ENCODE measurements at regions not wholly inside any gene's neighbourhood (a gene's known extent, or its start where the extent isn't known, plus 50 kb on each side); places are given as distances from the start of the nearest gene placed in this dataset.

GRCh38 chr14:86675059-86675458 lies 1145.1 kb downstream of the FLRT2 start:
- no peak for DNase-seq (ENCODE audit: extremely low spot score)
- Histone ChIP-seq H3K36me3 (ENCODE audit: insufficient read depth) (no peaks in the 10 kb centered on the region), H3K4me1 (ENCODE audit: insufficient read depth) (no peaks in the 10 kb centered on the region), H3K4me3 (ENCODE audit: low read depth, low read length) (no peak overlapping the region), H3K27ac (ENCODE audit: low read depth) (no peak overlapping the region)
- whole genome bisulfite sequencing: 79% methylated on average over 3 of the region's 3 CpGs

- Histone ChIP-seq H3K4me1 (ENCODE audit: insufficient read depth) (no peaks in the 10 kb centered on the region), H3K36me3 (ENCODE audit: insufficient read depth) (no peaks in the 10 kb centered on the region), H3K4me3 (ENCODE audit: low read depth, low read length) (no peak overlapping the region), H3K27ac (ENCODE audit: low read depth) (no peak overlapping the region)
- DNase-seq (ENCODE audit: extremely low spot score): no peak
Measured at GRCh38 chr14:86673523-86673969, 1143.6 kb downstream of the FLRT2 start.

GRCh38 chr14:86672080-86672479 lies 1142.1 kb downstream of the FLRT2 start:
- H3K27ac ChIP-seq (ENCODE audit: low read depth): no peak overlapping the region
- no peak overlapping the region for H3K4me3 ChIP-seq (ENCODE audit: low read depth, low read length)
- DNase-seq (ENCODE audit: extremely low spot score): no peak
- 90% methylated on average over 2 of the region's 2 CpGs for whole genome bisulfite sequencing
- no peaks in the 10 kb centered on the region for H3K36me3 ChIP-seq (ENCODE audit: insufficient read depth)
- no peaks in the 10 kb centered on the region for H3K4me1 ChIP-seq (ENCODE audit: insufficient read depth)

- H3K36me3 ChIP-seq (ENCODE audit: insufficient read depth): no peaks in the 10 kb centered on the region
- no peak overlapping the region for H3K27ac ChIP-seq (ENCODE audit: low read depth)
- no peak overlapping the region for H3K4me3 ChIP-seq (ENCODE audit: low read depth, low read length)
- H3K4me1 ChIP-seq (ENCODE audit: insufficient read depth): no peaks in the 10 kb centered on the region
- DNase-seq (ENCODE audit: extremely low spot score): no peak
- WGBS: 92% methylated on average over 1 of the region's 1 CpG
Measured at GRCh38 chr14:86665975-86666374, 1136.0 kb downstream of the FLRT2 start.

GRCh38 chr14:86662334-86662733 lies 1132.4 kb downstream of the FLRT2 start:
- DNase-seq (ENCODE audit: extremely low spot score): no peak
- H3K36me3 ChIP-seq (ENCODE audit: insufficient read depth): no peaks in the 10 kb centered on the region
- WGBS: 87% methylated on average over 3 of the region's 3 CpGs

GRCh38 chr14:86654558-86655184 lies 1124.7 kb downstream of the FLRT2 start:
- no peak for DNase-seq (ENCODE audit: extremely low spot score)
- no peak overlapping the region for H3K4me3 ChIP-seq (ENCODE audit: low read depth, low read length)
- H3K27ac ChIP-seq (ENCODE audit: low read depth): no peak overlapping the region
- H3K36me3 ChIP-seq (ENCODE audit: insufficient read depth): no peaks in the 10 kb centered on the region
- WGBS: 71% methylated on average over 8 of the region's 8 CpGs
- H3K4me1 ChIP-seq (ENCODE audit: insufficient read depth): no peaks in the 10 kb centered on the region

More at GRCh38 chr14:86662334-86662733, 1132.4 kb downstream of the FLRT2 start:
- Histone ChIP-seq H3K27ac (ENCODE audit: low read depth) (no peak overlapping the region), H3K4me3 (ENCODE audit: low read depth, low read length) (no peak overlapping the region), H3K4me1 (ENCODE audit: insufficient read depth) (no peaks in the 10 kb centered on the region)

GRCh38 chr14:86652526-86652925 lies 1122.6 kb downstream of the FLRT2 start:
- no peak for DNase-seq (ENCODE audit: extremely low spot score)
- no peaks in the 10 kb centered on the region for H3K36me3 ChIP-seq (ENCODE audit: insufficient read depth)
- 61% methylated on average over 4 of the region's 4 CpGs for WGBS
- H3K4me3 ChIP-seq (ENCODE audit: low read depth, low read length): no peak overlapping the region
- H3K27ac ChIP-seq (ENCODE audit: low read depth): no peak overlapping the region
- no peaks in the 10 kb centered on the region for H3K4me1 ChIP-seq (ENCODE audit: insufficient read depth)

GRCh38 chr14:86646696-86647690 lies 1117.0 kb downstream of the FLRT2 start:
- Histone ChIP-seq H3K27ac (ENCODE audit: low read depth) (no peak overlapping the region), H3K4me3 (ENCODE audit: low read depth, low read length) (no peak overlapping the region), H3K4me1 (ENCODE audit: insufficient read depth) (no peaks in the 10 kb centered on the region), H3K36me3 (ENCODE audit: insufficient read depth) (no peaks in the 10 kb centered on the region)
- WGBS: 82% methylated on average over 4 of the region's 4 CpGs
- no peak for DNase-seq (ENCODE audit: extremely low spot score)

GRCh38 chr14:86646125-86646524 lies 1116.2 kb downstream of the FLRT2 start:
- no peaks in the 10 kb centered on the region for H3K36me3 ChIP-seq (ENCODE audit: insufficient read depth)
- no peak for DNase-seq (ENCODE audit: extremely low spot score)
- no peaks in the 10 kb centered on the region for H3K4me1 ChIP-seq (ENCODE audit: insufficient read depth)
- no peak overlapping the region for H3K4me3 ChIP-seq (ENCODE audit: low read depth, low read length)
- no peak overlapping the region for H3K27ac ChIP-seq (ENCODE audit: low read depth)
- WGBS: 92% methylated on average over 5 of the region's 5 CpGs

GRCh38 chr14:86641310-86641709 lies 1111.4 kb downstream of the FLRT2 start:
- H3K27ac ChIP-seq (ENCODE audit: low read depth): no peak overlapping the region
- H3K4me1 ChIP-seq (ENCODE audit: insufficient read depth): no peaks in the 10 kb centered on the region
- DNase-seq (ENCODE audit: extremely low spot score): no peak
- H3K36me3 ChIP-seq (ENCODE audit: insufficient read depth): no peaks in the 10 kb centered on the region
- no peak overlapping the region for H3K4me3 ChIP-seq (ENCODE audit: low read depth, low read length)

- Histone ChIP-seq H3K4me1 (ENCODE audit: insufficient read depth) (no peaks in the 10 kb centered on the region), H3K27ac (ENCODE audit: low read depth) (no peak overlapping the region), H3K36me3 (ENCODE audit: insufficient read depth) (no peaks in the 10 kb centered on the region), H3K4me3 (ENCODE audit: low read depth, low read length) (no peak overlapping the region)
- DNase-seq (ENCODE audit: extremely low spot score): no peak
- 54% methylated on average over 3 of the region's 3 CpGs for WGBS
Measured at GRCh38 chr14:86640288-86640687, 1110.3 kb downstream of the FLRT2 start.

- no peak overlapping the region for H3K4me3 ChIP-seq (ENCODE audit: low read depth, low read length)
- H3K27ac ChIP-seq (ENCODE audit: low read depth): no peak overlapping the region
- no peaks in the 10 kb centered on the region for H3K36me3 ChIP-seq (ENCODE audit: insufficient read depth)
- DNase-seq (ENCODE audit: extremely low spot score): no peak
- no peaks in the 10 kb centered on the region for H3K4me1 ChIP-seq (ENCODE audit: insufficient read depth)
Measured at GRCh38 chr14:86639666-86640065, 1109.7 kb downstream of the FLRT2 start.

- no peaks in the 10 kb centered on the region for H3K36me3 ChIP-seq (ENCODE audit: insufficient read depth)
Measured at GRCh38 chr14:86639146-86639545, 1109.2 kb downstream of the FLRT2 start.

GRCh38 chr14:86627080-86627479 lies 1097.1 kb downstream of the FLRT2 start:
- H3K36me3 ChIP-seq (ENCODE audit: insufficient read depth): no peaks in the 10 kb centered on the region
- H3K27ac ChIP-seq (ENCODE audit: low read depth): no peak overlapping the region
- no peak overlapping the region for H3K4me3 ChIP-seq (ENCODE audit: low read depth, low read length)
- no peaks in the 10 kb centered on the region for H3K4me1 ChIP-seq (ENCODE audit: insufficient read depth)
- DNase-seq (ENCODE audit: extremely low spot score): no peak

More at GRCh38 chr14:86639146-86639545, 1109.2 kb downstream of the FLRT2 start:
- Histone ChIP-seq H3K4me3 (ENCODE audit: low read depth, low read length) (no peak overlapping the region), H3K27ac (ENCODE audit: low read depth) (no peak overlapping the region), H3K4me1 (ENCODE audit: insufficient read depth) (no peaks in the 10 kb centered on the region)
- no peak for DNase-seq (ENCODE audit: extremely low spot score)
- 88% methylated on average over 5 of the region's 5 CpGs for WGBS

Data from urinary bladder (tissue), 3 donors.